Breast epithelium (tissue), 3 donors: ENCODE measurements at regions not wholly inside any gene's neighbourhood (a gene's known extent, or its start where the extent isn't known, plus 50 kb on each side); places are given as distances from the start of the nearest gene placed in this dataset.
"Not testable (repeated sequence)": the region's sequence is repeated elsewhere in the genome, so short reads cannot be mapped to it uniquely, and the experiment has no call there.

Source experiments
- POLR2A ChIP-seq: fragments of 450-650 bp; IDR thresholded peaks from one replicate; pipeline ENCODE4 v1.6.1; 2016; ENCODE audit warnings: antibody characterized with exemption, mild to moderate bottlenecking, moderate library complexity
- POLR2AphosphoS5 ChIP-seq, 3 donors: sonication (generic); formaldehyde crosslinking; IDR thresholded peaks; one replicate each; pipeline ENCODE4 v1.6.1; 2017; ENCODE audit warnings: antibody characterized with exemption in 3 of 3
- TF ChIP-seq, protein P1 (sequence below), 3 donors: fragments of 450-650 bp; IDR thresholded peaks; one replicate each; pipeline ENCODE4 v1.5.1; 2016 to 2017; ENCODE audit warnings: antibody characterized with exemption in 3 of 3, mild to moderate bottlenecking in 3 of 3, moderate library complexity in 3 of 3

DNA sequence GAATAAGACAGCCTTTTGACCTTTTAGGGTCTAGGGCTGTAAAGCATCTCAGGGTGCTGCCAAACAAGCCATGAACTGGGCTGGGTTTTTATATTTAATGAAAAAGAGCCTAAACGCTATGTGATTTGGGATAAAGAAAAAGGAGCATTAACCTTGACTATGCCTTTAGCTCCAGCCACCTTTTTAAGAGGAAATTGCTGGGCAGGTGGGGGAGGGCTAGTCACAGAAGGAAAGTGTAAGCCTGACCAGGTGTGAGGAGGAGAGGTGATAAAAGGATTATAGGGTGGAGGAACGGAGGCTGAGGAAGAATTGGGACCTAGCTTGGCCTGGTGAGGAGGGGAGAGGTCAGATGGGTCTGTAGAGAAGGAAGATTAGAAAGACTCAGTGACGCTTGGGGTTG is 1102.8 kb downstream of the OLFM4 start:
- TF ChIP-seq, protein P1, sequence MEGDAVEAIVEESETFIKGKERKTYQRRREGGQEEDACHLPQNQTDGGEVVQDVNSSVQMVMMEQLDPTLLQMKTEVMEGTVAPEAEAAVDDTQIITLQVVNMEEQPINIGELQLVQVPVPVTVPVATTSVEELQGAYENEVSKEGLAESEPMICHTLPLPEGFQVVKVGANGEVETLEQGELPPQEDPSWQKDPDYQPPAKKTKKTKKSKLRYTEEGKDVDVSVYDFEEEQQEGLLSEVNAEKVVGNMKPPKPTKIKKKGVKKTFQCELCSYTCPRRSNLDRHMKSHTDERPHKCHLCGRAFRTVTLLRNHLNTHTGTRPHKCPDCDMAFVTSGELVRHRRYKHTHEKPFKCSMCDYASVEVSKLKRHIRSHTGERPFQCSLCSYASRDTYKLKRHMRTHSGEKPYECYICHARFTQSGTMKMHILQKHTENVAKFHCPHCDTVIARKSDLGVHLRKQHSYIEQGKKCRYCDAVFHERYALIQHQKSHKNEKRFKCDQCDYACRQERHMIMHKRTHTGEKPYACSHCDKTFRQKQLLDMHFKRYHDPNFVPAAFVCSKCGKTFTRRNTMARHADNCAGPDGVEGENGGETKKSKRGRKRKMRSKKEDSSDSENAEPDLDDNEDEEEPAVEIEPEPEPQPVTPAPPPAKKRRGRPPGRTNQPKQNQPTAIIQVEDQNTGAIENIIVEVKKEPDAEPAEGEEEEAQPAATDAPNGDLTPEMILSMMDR (IDR thresholded peaks at IDR 0.05) = not testable (repeated sequence)
- TF ChIP-seq POLR2A; POLR2AphosphoS5 (IDR thresholded peaks at IDR 0.05): not testable (repeated sequence)
